ENCODE measurements at regions not wholly inside any gene's neighbourhood (a gene's known extent, or its start where the extent isn't known, plus 50 kb on each side); places are given as distances from the start of the nearest gene placed in this dataset.
A peak's percentile ranks its signal among the peaks of the same experiment; 100 is the strongest.
"Not testable (repeated sequence)": the region's sequence is repeated elsewhere in the genome, so short reads cannot be mapped to it uniquely, and the experiment has no call there.

- H3K4me3 ChIP-seq; H3K27me3 ChIP-seq; H3K4me1 ChIP-seq; intact Hi-C loops (cut with DNase I); H3K36me3 ChIP-seq; H3K27ac ChIP-seq; H3K9me3 ChIP-seq; ATAC-seq: not testable (repeated sequence)
- DNase-seq, result peak; percentile 39
Observed at GRCh38 chr2:89537862-89538261, 846.4 kb downstream of the RPIA start.

GRCh38 chr2:89544110-89544509 is 852.6 kb downstream of the RPIA start:
- H3K4me1 ChIP-seq; DNase-seq; H3K36me3 ChIP-seq; H3K27ac ChIP-seq; intact Hi-C loops (cut with DNase I); H3K9me3 ChIP-seq; H3K27me3 ChIP-seq; ATAC-seq; H3K4me3 ChIP-seq: not testable (repeated sequence)

DNA sequence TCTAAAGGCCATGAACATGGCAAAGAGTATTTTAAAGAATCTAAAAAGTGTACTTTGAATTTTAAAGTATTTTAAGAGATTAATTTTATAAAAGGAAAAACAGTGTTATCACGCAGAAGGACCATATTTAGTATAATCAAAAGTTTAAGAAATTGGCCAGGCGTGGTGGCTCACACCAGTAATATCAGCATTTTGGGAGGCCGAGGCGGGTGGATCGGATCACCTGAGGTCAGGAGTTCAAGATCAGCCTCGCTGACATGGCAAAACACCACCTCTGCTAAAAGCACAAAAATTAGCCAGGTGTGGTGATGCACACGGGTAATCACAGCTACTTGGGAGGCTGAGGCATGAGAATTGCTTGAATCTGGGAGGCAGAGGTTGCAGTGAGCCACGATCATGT is 887.7 kb downstream of the RPIA start:
- intact Hi-C loops (cut with DNase I); H3K4me3 ChIP-seq; H3K36me3 ChIP-seq; DNase-seq; ATAC-seq; H3K9me3 ChIP-seq; H3K27ac ChIP-seq; H3K27me3 ChIP-seq; H3K4me1 ChIP-seq: not testable (repeated sequence)

DNA sequence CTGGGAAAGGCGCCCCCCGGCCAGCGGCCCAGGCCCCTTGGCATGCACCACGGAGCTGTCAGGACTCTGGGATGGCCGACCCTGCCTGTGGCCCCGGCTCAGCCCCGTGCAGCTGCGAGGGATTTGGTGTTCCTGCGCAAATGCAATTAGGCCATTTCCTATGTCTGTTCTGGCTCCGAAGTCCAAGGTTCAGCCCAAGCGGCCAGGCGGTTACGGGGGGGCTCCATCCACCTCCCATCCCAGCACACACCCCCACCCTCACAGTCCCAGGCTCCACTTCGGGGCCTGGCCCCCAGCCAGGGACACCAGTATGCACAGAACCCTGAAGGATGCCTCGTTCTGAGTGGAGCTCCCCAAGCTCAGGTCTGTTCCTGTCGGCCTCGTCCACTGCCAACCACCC is 891.3 kb downstream of the RPIA start:
- H3K4me1 ChIP-seq; H3K9me3 ChIP-seq; H3K27me3 ChIP-seq; H3K36me3 ChIP-seq; H3K27ac ChIP-seq; DNase-seq; intact Hi-C loops (cut with DNase I); ATAC-seq; H3K4me3 ChIP-seq: not testable (repeated sequence)

DNA sequence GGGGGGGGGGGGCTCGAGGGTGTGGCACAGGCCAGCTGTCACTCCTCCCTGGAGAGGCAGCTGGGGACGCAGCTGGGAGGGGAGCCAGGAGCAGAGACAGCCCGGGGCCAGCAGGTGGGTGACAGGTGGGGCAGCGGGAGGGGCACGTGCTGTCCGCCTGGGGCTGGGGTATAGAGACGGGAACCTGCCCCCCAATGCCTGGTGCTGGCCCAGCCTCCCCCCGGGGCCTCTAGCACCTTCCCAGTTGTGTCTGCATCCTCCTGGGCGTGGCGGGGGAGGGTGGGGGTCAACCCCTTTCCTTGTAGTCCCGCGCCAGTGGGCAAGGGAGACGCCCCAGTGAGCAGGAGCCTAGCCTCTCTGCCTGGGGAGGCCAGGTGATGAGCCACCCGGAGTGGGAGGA is 892.6 kb downstream of the RPIA start:
- H3K4me3 ChIP-seq; H3K36me3 ChIP-seq; DNase-seq; H3K27me3 ChIP-seq; ATAC-seq; H3K4me1 ChIP-seq; H3K9me3 ChIP-seq; H3K27ac ChIP-seq; intact Hi-C loops (cut with DNase I): not testable (repeated sequence)

DNA sequence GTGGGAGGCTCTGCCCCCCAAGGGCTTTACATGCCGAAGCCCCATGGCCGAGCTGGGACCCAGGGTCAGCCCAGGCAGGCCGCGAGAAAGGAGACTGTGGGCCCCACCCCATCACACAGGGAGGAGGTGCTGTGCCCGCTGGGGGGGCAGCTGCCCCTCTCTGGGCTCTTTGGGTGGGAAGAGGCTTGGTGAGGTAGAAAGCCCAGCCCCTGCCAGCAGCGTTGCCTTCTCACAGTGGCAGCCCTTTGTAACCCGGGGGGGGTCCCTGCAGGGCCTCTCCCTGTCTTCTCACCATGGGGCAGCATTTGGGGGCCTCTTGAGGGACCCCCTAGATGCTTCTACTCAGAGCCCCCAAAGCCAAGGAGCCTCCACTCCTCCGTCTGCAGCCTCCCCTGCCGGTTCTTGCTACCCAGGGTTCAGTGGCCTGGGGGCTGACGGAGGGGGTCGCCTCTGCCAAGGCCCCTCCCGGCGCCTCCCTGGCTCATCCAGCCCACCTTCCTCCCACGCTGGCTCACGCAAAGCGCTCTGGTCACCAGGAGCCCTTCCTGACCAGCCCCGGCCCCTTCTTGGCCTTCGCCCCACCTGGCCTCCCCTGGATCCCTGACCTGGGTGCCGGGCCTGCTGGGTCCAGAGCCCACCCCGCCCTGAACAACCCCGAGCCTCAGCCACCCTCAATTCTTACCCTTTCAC is 893.5 kb downstream of the RPIA start:
- ATAC-seq; H3K9me3 ChIP-seq; H3K27me3 ChIP-seq; H3K27ac ChIP-seq; H3K4me1 ChIP-seq; intact Hi-C loops (cut with DNase I); H3K36me3 ChIP-seq: not testable (repeated sequence)
- DNase-seq, result peak; percentile 52
- peak overlapping the region; percentile 46 for H3K4me3 ChIP-seq

DNA sequence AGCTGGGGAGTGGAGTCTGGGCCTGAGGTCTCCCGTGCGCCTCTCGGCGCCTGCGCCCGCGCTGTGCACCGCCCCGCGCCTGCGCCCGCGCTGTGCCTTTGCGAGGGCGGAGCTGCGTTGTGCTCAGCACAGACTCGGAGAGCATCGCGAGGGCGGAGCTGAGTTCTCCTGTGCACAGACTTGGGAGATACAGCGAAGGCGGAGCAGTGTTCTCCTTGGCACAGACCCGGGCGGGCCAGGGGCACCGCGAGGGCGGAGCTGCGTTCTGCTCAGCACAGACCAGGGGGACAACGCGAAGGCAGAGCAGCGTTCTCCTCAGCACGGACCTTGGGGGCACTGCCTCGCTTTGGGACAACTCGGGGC is 894.1 kb downstream of the RPIA start:
- peak overlapping the region; percentile 46 for H3K4me3 ChIP-seq
- H3K36me3 ChIP-seq; H3K4me1 ChIP-seq; intact Hi-C loops (cut with DNase I); H3K27me3 ChIP-seq; H3K9me3 ChIP-seq; H3K27ac ChIP-seq: not testable (repeated sequence)
- DNase-seq, result peak; percentile 77
- peak; percentile 100 for ATAC-seq

DNA sequence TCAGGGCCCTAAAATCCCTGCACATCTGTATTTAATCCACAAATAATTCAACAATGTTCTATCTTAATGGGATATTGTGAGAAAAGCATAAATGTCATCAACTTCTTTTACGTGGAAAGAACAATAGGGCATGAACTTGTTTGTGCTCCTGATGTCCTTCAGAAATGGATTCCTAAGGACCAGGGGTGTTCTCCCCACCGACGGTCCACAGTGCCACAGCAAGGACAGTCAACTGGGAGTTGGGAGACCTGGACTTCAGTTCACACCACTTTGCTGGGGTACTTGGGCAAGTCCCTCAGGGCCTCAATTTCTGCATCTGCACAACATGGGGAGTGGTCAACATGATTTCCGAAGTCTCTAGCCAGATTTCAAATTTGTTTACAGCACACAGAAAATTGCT is 908.4 kb downstream of the RPIA start:
- H3K36me3 ChIP-seq; H3K4me1 ChIP-seq; DNase-seq; intact Hi-C loops (cut with DNase I); H3K27ac ChIP-seq; H3K27me3 ChIP-seq; H3K4me3 ChIP-seq; H3K9me3 ChIP-seq; ATAC-seq: not testable (repeated sequence)

DNA sequence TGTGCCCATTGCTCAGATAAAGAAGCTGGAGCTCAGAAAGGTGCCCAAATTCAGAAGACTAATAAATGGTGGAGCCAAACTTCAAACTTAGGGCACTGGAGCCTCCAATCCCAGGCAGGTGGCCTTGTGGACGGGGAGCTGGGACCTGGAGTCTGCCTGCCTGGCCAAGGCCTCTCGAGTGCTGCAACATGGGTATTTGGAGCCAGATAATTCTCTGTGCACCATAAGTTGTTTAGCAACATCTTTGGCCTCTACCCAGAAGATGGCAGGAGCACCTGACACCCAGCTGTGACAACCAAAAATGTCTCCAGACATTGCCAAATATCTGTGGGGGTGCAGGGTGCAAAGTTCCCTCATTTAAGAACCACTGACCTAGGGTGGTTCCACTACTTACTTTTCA is 915.0 kb downstream of the RPIA start:
- H3K4me1 ChIP-seq; H3K4me3 ChIP-seq; H3K36me3 ChIP-seq; intact Hi-C loops (cut with DNase I); H3K9me3 ChIP-seq; DNase-seq; H3K27ac ChIP-seq; H3K27me3 ChIP-seq; ATAC-seq: not testable (repeated sequence)

DNA sequence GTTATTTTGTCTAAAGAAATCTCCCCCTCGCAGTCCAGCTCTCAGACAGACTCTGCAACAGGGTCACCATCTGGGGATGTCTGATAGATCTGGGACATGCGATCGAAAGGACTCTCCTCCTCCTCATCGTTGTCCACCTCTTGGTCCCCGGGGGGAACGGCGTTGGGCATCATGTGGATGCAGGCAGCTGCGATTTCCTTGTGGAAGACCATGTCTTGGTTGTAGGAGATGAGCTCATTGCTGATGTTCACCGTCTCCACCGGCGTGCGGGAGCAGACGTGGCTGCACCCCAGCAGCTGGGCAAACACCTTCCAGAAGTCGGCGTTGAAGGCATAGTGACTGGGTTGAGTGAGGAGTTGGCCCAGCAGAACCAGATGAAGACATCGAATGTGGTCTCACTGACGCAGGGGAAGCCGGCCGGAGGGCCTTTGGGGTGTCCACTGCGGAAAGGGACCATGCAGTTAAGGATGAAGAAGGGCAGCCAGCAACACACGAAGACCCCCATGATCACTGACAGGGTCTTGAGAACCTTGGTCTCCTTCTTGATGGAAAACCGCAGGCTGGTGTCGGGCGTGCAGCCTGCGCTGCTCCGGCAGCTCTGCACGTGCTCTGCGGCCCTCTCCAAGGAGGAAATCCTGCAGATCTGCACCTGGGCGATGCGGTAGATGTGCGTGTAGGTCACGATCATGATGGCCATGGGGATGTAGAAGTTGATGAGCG is 918.9 kb downstream of the RPIA start:
- H3K27ac ChIP-seq; ATAC-seq; H3K36me3 ChIP-seq; intact Hi-C loops (cut with DNase I); H3K9me3 ChIP-seq; H3K4me1 ChIP-seq; H3K4me3 ChIP-seq: not testable (repeated sequence)
- DNase-seq, result peak; percentile 64
- H3K27me3 ChIP-seq, result peaks cover 27% of the 10 kb centered on the region

DNA sequence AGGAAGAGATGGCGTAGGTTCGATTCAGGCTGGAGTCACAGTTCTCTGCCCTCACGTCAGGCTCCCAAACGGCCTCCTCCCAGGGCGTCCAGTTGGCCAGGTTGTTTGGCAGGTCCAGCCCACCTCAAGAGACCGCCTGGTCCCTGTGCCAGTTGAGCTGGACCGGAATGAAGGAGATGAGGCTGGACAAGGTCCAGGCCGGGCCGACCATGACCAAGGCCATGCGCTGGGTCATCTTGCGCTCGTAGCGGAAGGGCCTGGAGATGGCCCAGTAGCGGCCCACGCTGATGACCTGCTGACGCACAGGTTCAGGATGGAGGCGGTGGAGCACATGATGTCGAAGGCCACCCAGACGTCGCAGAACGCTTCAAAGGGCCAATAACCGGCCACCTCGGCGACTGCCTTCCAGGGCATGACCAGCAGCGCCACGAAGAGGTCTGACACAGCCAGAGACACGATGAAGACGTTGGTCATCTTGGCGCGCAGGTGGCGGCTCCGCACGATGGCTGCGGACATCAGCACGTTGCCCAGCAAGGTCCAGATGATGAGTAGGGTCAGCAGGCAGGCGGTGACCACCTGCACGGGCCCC is 919.5 kb downstream of the RPIA start:
- H3K27ac ChIP-seq; H3K36me3 ChIP-seq; H3K4me1 ChIP-seq; ATAC-seq; intact Hi-C loops (cut with DNase I); H3K4me3 ChIP-seq; H3K9me3 ChIP-seq: not testable (repeated sequence)
- DNase-seq, result peak; percentile 61
- H3K27me3 ChIP-seq, result peaks cover 27% of the 10 kb centered on the region

DNA sequence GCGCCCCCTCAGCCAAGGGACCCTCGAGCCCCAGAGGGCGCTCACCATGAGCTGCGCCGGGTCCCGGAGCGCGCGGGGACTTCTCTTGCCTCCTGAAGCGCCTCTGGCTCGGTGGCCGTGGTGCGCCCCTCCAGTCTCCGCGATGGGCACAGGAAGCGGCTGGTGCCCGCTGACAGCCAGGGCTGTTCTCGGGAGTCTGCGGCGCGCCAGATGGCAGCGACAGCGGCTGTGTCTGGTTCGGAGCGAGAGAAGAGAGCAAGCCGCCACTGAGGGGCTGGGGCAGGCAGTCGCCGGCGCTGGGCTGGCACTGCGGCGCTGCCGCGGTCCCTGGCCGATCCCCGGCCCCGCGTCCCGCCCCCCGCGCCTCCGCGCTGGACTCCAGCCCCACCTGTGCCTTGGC is 920.2 kb downstream of the RPIA start:
- H3K4me3 ChIP-seq; H3K9me3 ChIP-seq; H3K36me3 ChIP-seq; ATAC-seq; intact Hi-C loops (cut with DNase I); H3K4me1 ChIP-seq; H3K27ac ChIP-seq: not testable (repeated sequence)
- H3K27me3 ChIP-seq, result peaks cover 27% of the 10 kb centered on the region
- peak; percentile 63 for DNase-seq

- H3K4me1 ChIP-seq; H3K4me3 ChIP-seq; H3K27ac ChIP-seq; H3K27me3 ChIP-seq; ATAC-seq; intact Hi-C loops (cut with DNase I); DNase-seq; H3K36me3 ChIP-seq; H3K9me3 ChIP-seq: not testable (repeated sequence)
Observed at GRCh38 chr2:89649268-89649667, 957.8 kb downstream of the RPIA start.

DNA sequence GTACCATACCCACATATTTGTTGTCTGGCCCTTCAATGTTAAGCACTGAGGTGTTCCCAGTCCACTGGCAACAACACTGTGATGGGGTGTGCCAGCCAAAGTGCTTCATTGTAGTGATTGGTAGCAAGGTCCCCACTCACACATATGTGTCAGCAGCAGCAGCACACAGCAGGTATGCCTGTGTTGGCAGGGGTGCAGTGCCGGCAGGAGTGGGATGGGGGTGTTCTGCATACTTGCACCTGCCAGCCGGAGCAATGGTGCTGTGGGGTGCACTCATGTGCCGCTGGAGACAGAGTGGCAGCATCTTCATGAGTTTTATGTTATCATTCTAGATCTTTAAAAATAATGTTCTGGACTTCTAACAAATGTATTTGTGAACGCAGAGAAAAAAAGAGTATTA is 987.8 kb downstream of the RPIA start:
- ATAC-seq; intact Hi-C loops (cut with DNase I); H3K27ac ChIP-seq; H3K27me3 ChIP-seq; DNase-seq; H3K4me3 ChIP-seq; H3K36me3 ChIP-seq; H3K4me1 ChIP-seq; H3K9me3 ChIP-seq: not testable (repeated sequence)

All from upper lobe of right lung (tissue), 1 donor.